Stimulated activated CD4-positive, alpha-beta T cell treated with anti-CD3 and anti-CD28 coated beads, Interleukin-1b, Interleukin-23, amount 100 ng/mL, for 24 hours (primary cell): ENCODE measurements at regions not wholly inside any gene's neighbourhood (a gene's known extent, or its start where the extent isn't known, plus 50 kb on each side); places are given as distances from the start of the nearest gene placed in this dataset.

Experiments
- DNase-seq, 4 experiments: peaks; one replicate each; pipeline ENCODE4 v3.0.0-alpha.2; 2020; ENCODE audit warnings: low read depth in 4 of 4, low spot score in 1 of 4

- no peak for DNase-seq
These were observed 457.9 kb upstream of the SLIT2 start for GRCh38 chr4:19793831-19794230.

GRCh38 chr4:19791422-19792123 is 460.1 kb upstream of the SLIT2 start:
- no peak for DNase-seq

GRCh38 chr4:19786616-19787015 is 465.1 kb upstream of the SLIT2 start:
- no peak for DNase-seq

- DNase-seq, result no peak
These were observed 468.0 kb upstream of the SLIT2 start for GRCh38 chr4:19783667-19784223.

GRCh38 chr4:19780871-19781270 is 470.8 kb upstream of the SLIT2 start:
- DNase-seq, result no peak

GRCh38 chr4:19776929-19777328 is 474.8 kb upstream of the SLIT2 start:
- DNase-seq, result no peak

GRCh38 chr4:19776021-19776459 is 475.7 kb upstream of the SLIT2 start:
- DNase-seq, result no peak

GRCh38 chr4:19774690-19775256 is 476.9 kb upstream of the SLIT2 start:
- DNase-seq, result no peak

- DNase-seq, result no peak
These were observed 479.1 kb upstream of the SLIT2 start for GRCh38 chr4:19772581-19772980.

- DNase-seq, result no peak
These were observed 495.0 kb upstream of the SLIT2 start for GRCh38 chr4:19756661-19757060.

- DNase-seq, result no peak
These were observed 499.1 kb upstream of the SLIT2 start for GRCh38 chr4:19752599-19752998.

- DNase-seq, result no peak
These were observed 502.9 kb upstream of the SLIT2 start for GRCh38 chr4:19748519-19749479.

- no peak for DNase-seq
These were observed 505.3 kb upstream of the SLIT2 start for GRCh38 chr4:19746377-19746776.

- no peak for DNase-seq
These were observed 508.5 kb upstream of the SLIT2 start for GRCh38 chr4:19743115-19743638.

- DNase-seq, result no peak
These were observed 512.5 kb upstream of the SLIT2 start for GRCh38 chr4:19739101-19739651.

GRCh38 chr4:19736968-19737756 is 514.5 kb upstream of the SLIT2 start:
- DNase-seq, result no peak

GRCh38 chr4:19735012-19735411 is 516.7 kb upstream of the SLIT2 start:
- no peak for DNase-seq

- DNase-seq, result no peak
These were observed 521.6 kb upstream of the SLIT2 start for GRCh38 chr4:19729886-19730651.

GRCh38 chr4:19728773-19729172 is 522.9 kb upstream of the SLIT2 start:
- DNase-seq, result no peak
